IMR-90 (cell line): ENCODE measurements at regions not wholly inside any gene's neighbourhood (a gene's known extent, or its start where the extent isn't known, plus 50 kb on each side); places are given as distances from the start of the nearest gene placed in this dataset.

ENCODE experiments used
- ATAC-seq: fragments of 200-7000 bp; cut with Tn5 transposase; 2 replicates; pipeline ENCODE4 v1.9.1; 2020; ENCODE audit warnings: low read depth, mild to moderate bottlenecking, moderate library complexity
- BruUV-seq: library from RNA; stranded (reverse); fragments of 400-500 nt; replicated peaks from 2 replicates; lab custom pipeline; 2021; lab: Mats Ljungman, UMichigan
- CTCF ChIA-PET: fragments of 300-600 bp; formaldehyde crosslinking; extraction: SDS; loops from one replicate; lab custom pipeline; 2021; ENCODE audit warnings: antibody characterized with exemption; lab: Yijun Ruan, JAX
- POLR2A ChIA-PET: fragments of 300-600 bp; sonication (Branson Sonifier 250); formaldehyde crosslinking; loops from one replicate; lab custom pipeline; 2022; ENCODE audit warnings: antibody characterized with exemption; ENCODE audit not compliant: unreplicated experiment; lab: Charles Lee
- DNase-seq: peaks from one replicate; pipeline ENCODE4 v3.0.0; 2013
- H2AFZ ChIP-seq: replicated peaks from 2 replicates; pipeline ENCODE3; 2013; ENCODE audit warnings: low read length, mild to moderate bottlenecking; ENCODE audit not compliant: poor library complexity
- H2AK5ac ChIP-seq: 2 replicates; pipeline ENCODE4 v1.6.1; 2013; ENCODE audit warnings: low read depth, low read length, inconsistent platforms
- H2AK9ac ChIP-seq: replicated peaks from 2 replicates; pipeline ENCODE3; 2013; ENCODE audit warnings: mild to moderate bottlenecking, low read depth, low read length, moderate library complexity; ENCODE audit not compliant: poor library complexity
- H2BK120ac ChIP-seq: 2 replicates; pipeline ENCODE4 v1.6.1; 2013; ENCODE audit warnings: low read depth, low read length, inconsistent platforms
- H2BK15ac ChIP-seq: 3 replicates; pipeline ENCODE4 v1.6.1; 2013; ENCODE audit warnings: low read depth, low read length, inconsistent platforms
- H2BK20ac ChIP-seq: 2 replicates; pipeline ENCODE4 v1.6.1; 2013; ENCODE audit warnings: low read depth, mild to moderate bottlenecking, inconsistent platforms, low read length, moderate library complexity
- H2BK5ac ChIP-seq: 2 replicates; pipeline ENCODE4 v1.6.1; 2013; ENCODE audit warnings: mild to moderate bottlenecking, low read depth, low read length, inconsistent platforms; ENCODE audit not compliant: poor library complexity, severe bottlenecking
- H3K14ac ChIP-seq: replicated peaks from 2 replicates; pipeline ENCODE4 v1.6.1; 2013; ENCODE audit warnings: low read depth, low read length, inconsistent platforms
- H3K18ac ChIP-seq: 2 replicates; pipeline ENCODE4 v1.6.1; 2013; ENCODE audit warnings: low read depth, low read length, control low read depth
- H3K23ac ChIP-seq: 2 replicates; pipeline ENCODE4 v1.6.1; 2013; ENCODE audit warnings: low read depth, low read length, inconsistent platforms
- H3K27ac ChIP-seq: 2 replicates; pipeline ENCODE4 v1.5.1; 2013; ENCODE audit warnings: mild to moderate bottlenecking, control low read depth, low read length; ENCODE audit not compliant: insufficient read depth
- H3K27me3 ChIP-seq: 2 replicates; pipeline ENCODE4 v1.6.1; 2013; ENCODE audit warnings: low read length; ENCODE audit not compliant: control insufficient read depth, insufficient read depth
- H3K36me3 ChIP-seq: 2 replicates; pipeline ENCODE4 v1.6.1; 2013; ENCODE audit warnings: low read length, mixed read lengths; ENCODE audit not compliant: control insufficient read depth, insufficient read depth
- H3K4ac ChIP-seq: 2 replicates; pipeline ENCODE4 v1.6.1; 2013; ENCODE audit warnings: low read depth, low read length, inconsistent platforms
- H3K4me1 ChIP-seq: 2 replicates; pipeline ENCODE4 v1.6.1; 2013; ENCODE audit warnings: low read length, mixed read lengths; ENCODE audit not compliant: control insufficient read depth, insufficient read depth
- H3K4me2 ChIP-seq: 2 replicates; pipeline ENCODE4 v1.6.1; 2013; ENCODE audit warnings: low read depth, mild to moderate bottlenecking, control low read depth, low read length, moderate library complexity
- H3K4me3 ChIP-seq: 2 replicates; pipeline ENCODE4 v1.5.1; 2013; ENCODE audit warnings: low read depth, mild to moderate bottlenecking, control low read depth, low read length, moderate library complexity; ENCODE audit not compliant: insufficient read depth
- H3K56ac ChIP-seq: 2 replicates; pipeline ENCODE4 v1.6.1; 2013; ENCODE audit warnings: low read length, inconsistent platforms; ENCODE audit not compliant: insufficient read depth; ENCODE audit errors: extremely low read depth
- H3K79me1 ChIP-seq, 2 experiments: 2 replicates each; pipeline ENCODE4 v1.6.1; 2013; ENCODE audit warnings: low read length in 2 of 2, inconsistent platforms in 1 of 2, low read depth in 1 of 2
- H3K9ac ChIP-seq: 2 replicates; pipeline ENCODE4 v1.6.1; 2013; ENCODE audit warnings: low read depth, low read length, control low read depth
- H3K9me1 ChIP-seq: 2 replicates; pipeline ENCODE4 v1.6.1; 2013; ENCODE audit warnings: low read length, inconsistent platforms; ENCODE audit not compliant: insufficient read depth
- H3K9me3 ChIP-seq: 2 replicates; pipeline ENCODE4 v1.6.1; 2013; ENCODE audit warnings: low read length; ENCODE audit not compliant: control insufficient read depth, insufficient read depth
- H4K20me1 ChIP-seq: 2 replicates; pipeline ENCODE4 v1.6.1; 2013; ENCODE audit warnings: low read length, inconsistent platforms; ENCODE audit not compliant: insufficient read depth
- H4K5ac ChIP-seq: 2 replicates; pipeline ENCODE4 v1.6.1; 2013; ENCODE audit warnings: mild to moderate bottlenecking, low read depth, low read length, control low read depth
- H4K8ac ChIP-seq, 2 experiments: 2 replicates each; pipeline ENCODE4 v1.6.1; 2013; ENCODE audit warnings: low read depth in 2 of 2, low read length in 2 of 2, control low read depth in 1 of 2, inconsistent platforms in 1 of 2
- H4K91ac ChIP-seq: 2 replicates; pipeline ENCODE4 v1.6.1; 2013; ENCODE audit warnings: low read depth, low read length, inconsistent platforms; ENCODE audit not compliant: insufficient read depth
- CHD1 ChIP-seq: IDR thresholded peaks from 2 replicates; pipeline ENCODE4 v1.6.1; 2012; ENCODE audit warnings: low read depth, low read length, improper control_type of control experiment
- MAZ ChIP-seq: IDR thresholded peaks from 2 replicates; pipeline ENCODE4 v1.6.1; 2012; ENCODE audit warnings: low read depth, mild to moderate bottlenecking, low read length, improper control_type of control experiment, moderate library complexity, borderline replicate concordance
- RCOR1 ChIP-seq: IDR thresholded peaks from 2 replicates; pipeline ENCODE4 v1.6.1; 2012; ENCODE audit warnings: mild to moderate bottlenecking, low read length, improper control_type of control experiment; ENCODE audit not compliant: insufficient replicate concordance
- SMC3 ChIP-seq: fragments of 150-350 bp; IDR thresholded peaks from 2 replicates; pipeline ENCODE4 v1.6.1; 2016; ENCODE audit warnings: low read depth, mild to moderate bottlenecking, antibody characterized with exemption, low read length, moderate library complexity
- WGBS, 2 experiments: methylation state at CpG; one replicate each; pipeline versions ENCODE4 v1.1.5 to v1.1.7; 2013; ENCODE audit warnings: missing lambda C conversion rate in 2 of 2; ENCODE audit not compliant: insufficient read length in 1 of 2; ENCODE audit errors: extremely low coverage in 2 of 2; 5-methylcytosine and 5-hydroxymethylcytosine counted together
- dilution Hi-C: fragments of 300-500 bp; cut with HindIII; formaldehyde crosslinking; loops from one replicate; pipeline ENCODE4 v1.14.3; 2018; ENCODE audit warnings: low sequenced_read_pairs; ENCODE audit not compliant: unreplicated experiment
- in situ Hi-C: fragments of 300-500 bp; cut with MboI; formaldehyde crosslinking; loops from 3 replicates; pipeline ENCODE4 v1.14.3; 2019; ENCODE audit warnings: low sequenced_read_pairs, inconsistent platforms, mixed read lengths
- intact Hi-C: fragments of 100-400 bp; cut with micrococcal nuclease; formaldehyde crosslinking; loops from 2 replicates; pipeline ENCODE4 v1.10.0; 2022
- TF ChIP-seq, protein P1 (sequence below): conservative IDR thresholded peaks from 2 replicates; pipeline ENCODE4 v1.5.1; 2012; ENCODE audit warnings: mild to moderate bottlenecking, low read depth, low read length, improper control_type of control experiment

GRCh38 chr4:71863457-71863856, 79.6 kb upstream of the GC start:
- H3K36me3 ChIP-seq: no peaks in the 10 kb centered on the region

More at GRCh38 chr4:71863457-71863856, 79.6 kb upstream of the GC start:
- Histone ChIP-seq H3K4me3 (no peak overlapping the region), H3K18ac (no peak overlapping the region), H3K14ac (no peak overlapping the region), H2BK120ac (no peak overlapping the region), H3K4me2 (no peak overlapping the region), H3K9ac (no peak overlapping the region), H3K27me3 (no peaks in the 10 kb centered on the region), H2BK20ac (no peak overlapping the region), H3K4me1 (no peaks in the 10 kb centered on the region), H3K9me1 (no peaks in the 10 kb centered on the region), H2BK5ac (no peak overlapping the region), H2AK9ac (no peak overlapping the region), H3K79me1 (no peaks in the 10 kb centered on the region), H4K91ac (no peak overlapping the region), H3K27ac (no peak overlapping the region), H4K5ac (no peak overlapping the region), H3K56ac (no peak overlapping the region), H2AK5ac (no peak overlapping the region), H2AFZ (no peak overlapping the region), H3K9me3 (peaks cover 5% of the 10 kb centered on the region), H4K20me1 (no peaks in the 10 kb centered on the region), H3K4ac (no peak overlapping the region), H4K8ac (no peak overlapping the region), H3K23ac (no peak overlapping the region), H2BK15ac (no peak overlapping the region)
- 60% methylated on average over 1 of the region's 3 CpGs; no CpG with 5 or more reads in 1 of the 2 experiments for WGBS, 2 experiments
- CTCF ChIA-PET: no interaction called here
- POLR2A ChIA-PET: no interaction called here
- no peak for ATAC-seq
- intact Hi-C loops: no loop called here
- TF ChIP-seq RCOR1: no peak
- no peak for TF ChIP-seq CHD1
- TF ChIP-seq, protein P1, sequence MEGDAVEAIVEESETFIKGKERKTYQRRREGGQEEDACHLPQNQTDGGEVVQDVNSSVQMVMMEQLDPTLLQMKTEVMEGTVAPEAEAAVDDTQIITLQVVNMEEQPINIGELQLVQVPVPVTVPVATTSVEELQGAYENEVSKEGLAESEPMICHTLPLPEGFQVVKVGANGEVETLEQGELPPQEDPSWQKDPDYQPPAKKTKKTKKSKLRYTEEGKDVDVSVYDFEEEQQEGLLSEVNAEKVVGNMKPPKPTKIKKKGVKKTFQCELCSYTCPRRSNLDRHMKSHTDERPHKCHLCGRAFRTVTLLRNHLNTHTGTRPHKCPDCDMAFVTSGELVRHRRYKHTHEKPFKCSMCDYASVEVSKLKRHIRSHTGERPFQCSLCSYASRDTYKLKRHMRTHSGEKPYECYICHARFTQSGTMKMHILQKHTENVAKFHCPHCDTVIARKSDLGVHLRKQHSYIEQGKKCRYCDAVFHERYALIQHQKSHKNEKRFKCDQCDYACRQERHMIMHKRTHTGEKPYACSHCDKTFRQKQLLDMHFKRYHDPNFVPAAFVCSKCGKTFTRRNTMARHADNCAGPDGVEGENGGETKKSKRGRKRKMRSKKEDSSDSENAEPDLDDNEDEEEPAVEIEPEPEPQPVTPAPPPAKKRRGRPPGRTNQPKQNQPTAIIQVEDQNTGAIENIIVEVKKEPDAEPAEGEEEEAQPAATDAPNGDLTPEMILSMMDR: no peak
- TF ChIP-seq MAZ: no peak
- TF ChIP-seq SMC3: no peak
- dilution Hi-C loops: no loop called here
- in situ Hi-C loops: no loop called here
- BruUV-seq: no TSS peak
- no peak for DNase-seq
